ENCODE measurements at regions not wholly inside any gene's neighbourhood (a gene's known extent, or its start where the extent isn't known, plus 50 kb on each side); places are given as distances from the start of the nearest gene placed in this dataset.

DNA sequence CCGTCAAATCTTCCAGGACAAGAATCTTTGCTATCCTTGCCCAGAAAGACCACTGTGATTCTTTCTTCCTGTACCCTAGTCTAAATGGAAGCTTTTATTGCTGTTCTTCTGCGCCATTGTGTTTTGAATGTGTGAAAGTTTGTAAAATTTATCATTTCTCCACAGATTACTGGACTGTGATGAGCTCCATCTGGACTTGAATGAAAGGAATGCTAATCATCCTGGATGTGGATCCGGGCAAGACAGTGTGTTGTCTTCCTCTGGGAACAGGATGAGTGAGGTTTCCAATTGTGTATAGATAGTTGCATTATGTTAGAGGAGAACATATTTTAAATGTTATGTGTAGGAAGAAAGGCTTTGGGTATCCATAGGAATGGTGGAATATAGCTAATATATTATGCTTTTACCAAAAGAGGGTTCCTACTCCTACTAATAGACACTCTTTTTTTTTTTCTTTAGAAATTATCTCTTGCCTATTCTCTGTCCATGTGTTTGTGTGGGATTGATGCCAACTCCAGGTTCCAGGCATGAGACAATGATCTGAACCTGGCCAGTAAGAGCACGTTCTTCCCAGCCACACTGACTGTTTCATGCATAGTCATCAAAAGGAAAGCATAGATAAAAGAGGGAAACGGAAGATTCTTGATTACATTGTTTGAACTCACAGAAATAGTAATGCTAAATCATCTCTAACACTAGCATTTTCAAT is 803.6 kb upstream of the ADGRL3 start:
- TF ChIP-seq POLR2AphosphoS5 (IDR thresholded peaks at IDR 0.05; ENCODE audit: low read depth, low read length) (no peak), REST (IDR thresholded peaks at IDR 0.05; ENCODE audit: insufficient read depth in 1 of 2, low read depth in 2 of 2, low read length in 2 of 2) (no peak)

All from PFSK-1 (cell line).